Hematopoietic multipotent progenitor cell treated with erythropoietin and hydrocortisone succinate and interleukin-3 and kit ligand, for 15 days (in vitro differentiated cells): ENCODE measurements at regions not wholly inside any gene's neighbourhood (a gene's known extent, or its start where the extent isn't known, plus 50 kb on each side); places are given as distances from the start of the nearest gene placed in this dataset.
"Not testable (repeated sequence)": the region's sequence is repeated elsewhere in the genome, so short reads cannot be mapped to it uniquely, and the experiment has no call there.

Experiments used
- DNase-seq: peaks from one replicate; pipeline ENCODE4 v3.0.0-alpha.2; 2015; ENCODE audit warnings: low spot score

DNA sequence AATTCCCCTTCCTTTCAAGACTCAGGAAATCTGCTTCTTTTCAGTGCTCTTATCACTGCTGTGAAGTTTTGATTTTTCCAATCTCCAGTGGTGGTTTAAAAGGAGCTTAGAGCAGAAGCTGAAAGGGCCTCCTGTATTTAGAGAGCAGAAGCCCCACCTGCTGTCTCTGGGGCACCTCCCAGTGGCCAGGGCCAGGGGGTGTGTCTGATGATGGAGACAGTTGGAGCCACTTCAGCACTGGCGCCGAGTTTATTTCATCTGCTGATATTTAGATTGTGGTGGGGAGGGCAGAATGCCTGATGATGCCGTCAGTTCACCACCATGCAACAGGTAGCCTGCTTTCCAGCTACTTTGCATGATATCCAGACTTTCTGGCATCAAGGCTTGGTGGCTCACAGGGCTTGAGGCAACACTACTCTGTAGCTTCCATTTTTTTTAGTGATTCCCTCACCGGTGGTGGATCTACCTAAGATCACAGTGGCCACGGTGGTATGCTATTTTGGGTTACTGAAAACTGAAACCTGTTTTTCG lies 371.9 kb downstream of the KCNRG start:
- DNase-seq: no peak

DNA sequence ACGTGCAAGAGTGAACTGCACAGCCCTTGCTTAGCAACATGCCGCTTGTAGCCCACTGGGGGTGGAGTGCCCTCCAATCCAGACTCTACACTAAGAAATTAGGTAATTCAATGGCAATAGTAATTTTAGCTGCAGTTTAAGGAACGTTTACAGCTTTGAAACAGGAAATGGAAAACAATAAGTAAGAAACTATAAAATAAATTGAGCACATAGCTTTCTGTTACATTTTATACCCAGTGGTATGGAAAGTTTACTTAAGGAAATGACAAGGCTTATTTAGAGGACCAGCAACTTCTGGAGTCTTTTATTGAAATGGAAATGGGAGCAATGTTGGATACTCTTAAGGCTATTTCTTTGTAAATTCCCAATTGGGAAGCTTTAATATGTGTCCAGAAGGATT lies 373.2 kb downstream of the KCNRG start:
- no peak for DNase-seq

DNA sequence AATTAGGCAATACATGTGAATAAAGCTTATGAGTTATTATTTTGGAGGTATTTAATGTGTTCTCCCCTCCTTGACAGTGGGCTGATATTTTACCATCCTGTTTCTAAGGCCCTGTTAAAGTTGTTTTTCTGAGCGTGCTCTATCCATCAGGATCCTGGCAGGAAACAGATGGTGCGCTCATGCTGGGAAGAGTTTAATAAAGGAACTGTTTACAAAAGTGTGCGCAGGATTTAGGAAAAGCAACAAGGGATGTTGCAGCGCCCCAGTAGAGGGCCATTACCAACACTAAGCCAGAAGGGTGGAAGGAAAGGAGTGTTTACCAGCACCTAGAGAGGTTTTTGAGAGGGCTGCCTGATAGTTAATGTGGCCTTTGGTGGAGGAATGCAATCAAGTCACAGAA lies 374.5 kb downstream of the KCNRG start:
- no peak for DNase-seq

DNA sequence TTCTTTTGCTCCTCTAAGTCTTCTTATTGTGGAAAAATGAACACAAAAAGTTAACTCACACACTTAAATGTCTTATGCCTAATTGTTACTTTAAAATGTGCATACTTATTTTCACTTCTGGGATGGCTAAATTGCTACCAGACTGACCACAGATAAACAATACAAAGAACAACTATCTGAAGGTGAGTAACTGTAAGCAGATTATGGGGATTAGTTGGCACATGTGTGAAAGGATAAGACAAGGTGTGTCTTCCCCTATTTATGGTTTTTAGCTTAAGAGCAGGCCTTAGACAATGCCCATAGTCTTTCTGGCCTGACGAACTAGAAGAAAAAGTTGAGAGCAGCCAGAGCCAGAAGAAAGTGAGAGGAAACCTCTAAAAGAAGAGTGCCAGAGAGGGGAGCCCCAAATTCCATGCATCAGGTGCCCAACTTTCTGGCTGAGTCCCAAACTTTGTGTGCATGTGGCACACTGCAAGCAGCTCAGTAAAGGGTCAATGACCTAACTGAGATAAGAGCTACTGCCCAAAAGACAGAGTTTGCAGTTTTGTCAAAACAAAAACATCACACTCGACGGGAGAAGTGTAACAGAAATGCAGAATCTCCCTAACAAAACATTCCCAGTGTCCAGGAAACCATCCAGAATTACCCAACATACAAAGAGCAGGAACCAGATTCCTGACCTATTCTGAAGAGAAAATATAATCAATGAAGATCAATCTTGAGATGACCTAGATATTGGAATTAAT lies 375.4 kb downstream of the KCNRG start:
- DNase-seq: no peak

DNA sequence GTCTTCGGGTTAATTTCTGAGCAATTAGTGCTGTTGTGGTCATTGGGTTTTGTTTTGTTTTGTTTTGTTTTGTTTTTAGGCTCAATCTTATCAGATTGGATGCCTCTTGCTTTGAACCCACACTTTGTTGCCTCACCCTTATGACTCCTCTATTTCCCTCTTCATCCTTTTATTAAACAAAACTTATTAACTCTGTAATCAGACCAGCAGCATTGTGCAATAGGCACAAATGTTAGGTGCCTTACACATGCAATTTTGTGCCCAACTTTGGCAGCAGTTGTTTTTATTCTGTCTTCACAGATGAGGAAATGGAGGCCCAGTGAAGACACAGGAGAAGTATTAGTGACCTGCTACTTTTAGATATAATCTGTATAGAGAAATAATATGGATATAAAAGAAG lies 377.7 kb downstream of the KCNRG start:
- DNase-seq: no peak

DNA sequence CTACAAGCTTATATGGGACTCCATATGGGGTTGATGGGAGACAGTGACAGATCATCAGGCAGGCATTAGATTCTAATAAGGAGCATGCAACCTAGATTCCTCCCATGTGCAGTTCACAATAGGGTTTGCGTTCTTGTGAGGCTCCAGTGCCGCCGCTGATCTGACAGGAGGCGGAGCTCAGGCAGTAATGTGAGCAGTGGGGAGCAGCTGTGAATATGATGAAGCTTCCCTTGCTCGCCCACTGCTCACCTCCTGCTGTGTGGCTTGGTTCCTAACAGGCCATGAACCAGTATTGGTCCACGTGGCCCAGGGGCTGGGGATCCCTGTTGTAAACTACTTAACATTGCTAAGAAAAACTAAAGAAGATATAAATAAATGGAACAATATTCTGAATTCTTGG lies 378.4 kb downstream of the KCNRG start:
- DNase-seq: no peak

DNA sequence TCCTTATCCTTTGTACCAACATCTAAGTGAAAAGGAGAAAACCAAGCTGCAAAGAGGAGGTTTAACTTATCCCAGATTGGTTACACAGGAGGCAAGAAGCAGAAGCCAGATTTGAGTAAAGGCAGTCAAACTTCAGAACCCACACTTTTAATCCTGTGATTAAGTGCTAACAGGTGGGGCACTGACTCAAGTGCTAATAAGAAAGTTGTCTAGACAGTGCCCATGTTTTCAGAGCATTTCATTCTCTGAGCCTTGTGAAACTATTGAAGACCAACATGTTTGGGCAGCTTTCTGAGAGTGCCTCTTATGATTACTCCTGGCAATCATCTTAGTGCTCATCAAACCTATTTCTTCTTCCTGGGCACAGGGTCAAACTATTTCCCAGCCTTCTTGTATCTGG lies 380.8 kb downstream of the KCNRG start:
- DNase-seq: no peak

DNA sequence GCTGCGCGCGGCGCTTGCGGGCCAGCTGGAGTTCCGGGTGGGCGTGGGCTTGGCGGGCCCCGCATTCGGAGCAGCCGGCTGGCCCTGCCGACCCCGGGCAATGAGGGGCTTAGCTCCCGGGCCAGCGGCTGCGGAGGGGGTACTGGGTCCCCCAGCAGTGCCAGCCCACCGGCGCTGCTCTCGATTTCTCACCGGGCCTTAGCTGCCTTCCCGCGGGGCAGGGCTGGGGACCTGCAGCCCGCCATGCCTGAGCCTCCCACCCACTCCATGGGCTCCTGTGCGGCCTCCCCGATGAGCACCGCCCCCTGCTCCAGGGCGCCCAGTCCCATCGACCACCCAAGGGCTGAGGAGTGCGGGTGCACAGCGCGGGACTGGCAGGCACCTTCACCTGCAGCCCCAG lies 381.4 kb downstream of the KCNRG start:
- not testable (repeated sequence) for DNase-seq

DNA sequence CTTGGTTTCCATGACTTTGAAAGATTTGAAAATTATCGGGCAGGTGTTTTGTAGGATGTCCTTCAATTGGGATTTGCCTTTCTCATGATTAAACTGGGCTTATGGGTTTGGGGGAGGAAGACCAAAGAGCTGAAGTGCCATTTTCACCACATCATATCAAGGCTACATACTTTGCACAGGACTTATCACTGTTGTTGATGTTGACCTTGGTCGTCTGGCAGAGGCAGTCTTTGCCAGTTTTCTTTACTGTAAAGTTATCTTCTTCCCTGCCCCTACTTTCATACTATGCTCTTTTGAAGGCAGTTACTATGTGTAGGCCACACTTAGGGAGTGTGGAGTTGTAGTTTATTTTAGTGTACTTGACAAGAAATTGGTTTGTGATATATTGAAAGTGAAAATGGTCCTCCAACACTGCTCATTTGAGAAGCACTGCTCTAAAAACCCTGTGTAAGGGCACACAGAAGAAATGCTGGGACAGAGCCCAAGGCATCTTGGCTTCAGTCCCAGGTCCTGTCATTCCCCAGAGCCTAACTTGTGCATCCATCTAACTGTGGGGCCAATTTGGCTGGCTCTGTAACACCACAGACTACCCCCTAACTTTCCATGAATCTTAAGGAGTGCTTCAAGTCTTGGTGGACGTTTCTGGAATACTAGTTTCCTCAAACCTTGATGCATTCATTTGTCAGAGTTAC lies 384.9 kb downstream of the KCNRG start:
- no peak for DNase-seq

DNA sequence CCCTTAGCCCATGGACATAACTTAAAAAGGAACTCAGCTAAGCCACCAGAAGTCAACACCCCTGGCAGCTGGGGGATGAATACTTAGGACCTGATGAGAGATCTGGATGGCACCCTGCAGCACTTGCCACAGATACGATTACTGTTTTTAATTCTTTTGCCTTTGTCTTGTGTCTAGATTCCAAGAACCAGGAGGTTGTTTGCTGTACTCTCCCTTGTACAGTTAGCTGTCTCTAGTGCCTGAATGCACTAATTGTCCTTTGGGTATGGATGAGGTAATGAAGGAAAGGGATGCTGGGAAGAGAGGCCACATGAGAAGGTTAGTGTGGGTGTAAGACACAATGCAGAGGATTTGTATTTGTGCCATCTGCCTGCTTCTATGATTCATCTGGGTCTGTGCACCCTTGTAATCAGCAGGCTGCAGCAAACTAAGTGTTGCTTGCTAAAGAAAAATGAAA lies 385.8 kb downstream of the KCNRG start:
- no peak for DNase-seq

DNA sequence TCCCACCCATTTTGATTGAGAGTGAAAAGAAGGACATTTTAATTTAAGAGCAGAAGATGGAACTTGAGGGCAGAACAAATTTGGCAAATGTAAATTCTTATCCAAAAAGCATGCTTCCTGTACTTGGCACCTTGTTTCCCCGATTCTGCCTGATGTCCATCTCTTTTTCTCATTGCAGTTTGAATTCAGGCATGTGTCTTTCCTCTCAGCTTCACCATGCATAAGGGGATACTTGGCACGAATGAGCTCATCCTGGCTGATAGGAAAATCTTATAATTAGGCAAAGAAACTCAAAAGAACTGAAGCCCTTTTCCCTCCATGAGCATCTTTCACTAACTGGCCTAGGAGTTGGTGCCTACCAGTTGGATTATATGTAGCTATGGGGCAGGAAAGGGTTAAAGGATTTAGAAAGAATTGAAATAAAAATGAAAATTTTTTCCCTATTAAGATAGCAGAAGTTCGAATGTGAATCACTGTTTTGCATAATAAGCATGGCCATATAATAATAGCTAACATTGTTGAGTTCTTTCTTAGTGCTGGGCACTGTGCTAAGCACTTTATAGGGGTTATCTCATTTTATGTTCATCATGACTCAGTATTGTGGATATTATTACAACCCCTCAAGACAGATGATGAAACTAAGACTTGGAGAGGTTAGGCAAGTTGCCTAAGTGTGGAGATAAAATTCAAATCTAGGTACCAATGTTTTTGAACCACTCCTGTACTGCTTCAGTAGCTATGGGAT lies 386.6 kb downstream of the KCNRG start:
- no peak for DNase-seq

DNA sequence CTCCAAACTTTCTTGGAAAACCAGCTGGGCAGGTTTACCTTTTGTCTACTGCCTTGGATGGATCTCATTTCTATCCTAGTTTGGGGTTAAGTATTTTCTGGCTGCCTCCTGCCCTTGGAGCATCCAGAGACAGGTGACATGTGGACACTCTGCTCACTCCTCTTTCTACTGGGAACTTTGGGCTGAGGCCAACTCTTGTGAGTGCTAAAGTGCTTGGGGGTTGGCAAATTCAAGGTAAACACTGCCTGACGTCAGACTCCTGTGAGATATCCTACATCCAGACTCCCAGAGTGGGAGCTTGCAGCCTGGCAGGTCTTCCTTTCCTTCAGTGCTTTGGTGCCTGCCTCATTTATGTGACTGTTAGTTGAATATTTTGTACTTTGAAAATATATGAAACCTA lies 388.1 kb downstream of the KCNRG start:
- DNase-seq: no peak

DNA sequence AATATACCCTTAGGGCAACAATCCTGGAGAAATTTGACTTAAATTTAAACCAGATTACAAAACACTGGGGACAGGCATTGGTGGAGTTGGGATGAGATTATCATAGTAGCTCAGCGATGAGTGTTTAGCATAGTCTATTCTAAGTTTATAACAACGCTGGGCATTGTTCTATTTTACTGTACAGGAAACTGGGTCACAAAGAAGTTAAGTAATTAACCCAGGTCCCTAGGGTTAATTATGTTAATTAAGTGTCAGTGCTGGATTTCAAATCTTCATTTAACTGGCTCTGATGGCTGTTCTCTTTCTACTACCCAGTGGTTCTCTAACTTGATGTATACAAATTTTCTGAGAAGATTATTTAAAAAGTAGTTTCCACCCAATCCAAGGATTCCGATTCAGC lies 388.9 kb downstream of the KCNRG start:
- DNase-seq: no peak

DNA sequence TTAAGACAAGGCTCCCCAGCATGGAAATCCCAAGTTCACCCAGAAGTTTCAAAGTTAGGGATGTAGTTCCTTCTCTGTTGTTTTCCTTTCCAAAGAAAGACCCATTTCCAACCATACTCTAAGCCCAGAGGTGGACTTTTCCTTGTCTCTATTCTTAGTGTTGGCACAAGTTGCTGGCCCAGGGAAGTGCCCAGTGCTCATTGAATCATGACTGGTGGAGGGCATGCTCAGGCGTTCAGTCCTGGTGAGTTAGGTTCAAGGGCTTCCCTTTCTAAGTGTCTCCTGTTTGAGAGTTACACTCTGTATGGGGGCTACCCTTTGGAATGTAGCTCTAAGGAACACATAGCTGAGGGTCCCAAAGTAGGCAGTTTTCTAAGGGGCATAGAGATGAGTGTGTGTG lies 389.5 kb downstream of the KCNRG start:
- no peak for DNase-seq

DNA sequence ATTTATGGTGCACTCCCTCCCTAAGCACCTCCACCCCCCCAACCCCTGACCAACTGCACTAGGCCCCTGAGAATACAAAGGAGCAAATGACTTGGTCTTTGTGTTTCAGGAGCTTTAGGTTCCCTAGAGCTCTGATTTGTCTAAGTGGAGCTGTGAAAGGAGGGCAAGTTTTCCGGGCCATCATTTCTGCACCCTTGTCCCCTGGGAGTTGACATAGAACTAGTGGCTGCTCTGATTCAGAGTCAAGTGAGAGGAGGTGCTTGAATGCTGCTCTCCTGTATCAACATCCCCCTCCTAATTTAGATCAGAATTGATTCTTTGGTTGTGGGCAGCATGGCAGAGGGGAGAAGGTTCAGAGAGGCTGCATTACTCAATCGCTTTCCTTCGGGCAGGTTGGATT lies 391.6 kb downstream of the KCNRG start:
- no peak for DNase-seq

DNA sequence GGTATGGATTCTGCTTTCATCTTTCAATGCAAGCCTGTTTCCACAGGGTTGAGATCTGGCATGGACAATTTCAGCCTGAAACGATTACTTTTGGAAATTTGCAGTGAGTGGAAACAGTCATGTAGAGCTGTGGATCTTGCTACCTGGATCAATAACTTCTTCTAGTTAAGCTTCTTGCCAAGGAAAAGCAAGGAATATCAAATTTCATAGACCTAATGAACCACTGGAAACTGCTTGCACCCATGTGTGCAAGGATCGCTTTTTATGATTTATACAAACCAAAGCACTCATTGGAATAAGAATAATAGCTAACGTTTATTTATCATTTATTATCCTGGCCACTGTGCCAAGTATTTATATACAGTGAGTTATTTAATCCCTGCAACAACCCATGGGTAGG lies 392.8 kb downstream of the KCNRG start:
- DNase-seq: no peak

DNA sequence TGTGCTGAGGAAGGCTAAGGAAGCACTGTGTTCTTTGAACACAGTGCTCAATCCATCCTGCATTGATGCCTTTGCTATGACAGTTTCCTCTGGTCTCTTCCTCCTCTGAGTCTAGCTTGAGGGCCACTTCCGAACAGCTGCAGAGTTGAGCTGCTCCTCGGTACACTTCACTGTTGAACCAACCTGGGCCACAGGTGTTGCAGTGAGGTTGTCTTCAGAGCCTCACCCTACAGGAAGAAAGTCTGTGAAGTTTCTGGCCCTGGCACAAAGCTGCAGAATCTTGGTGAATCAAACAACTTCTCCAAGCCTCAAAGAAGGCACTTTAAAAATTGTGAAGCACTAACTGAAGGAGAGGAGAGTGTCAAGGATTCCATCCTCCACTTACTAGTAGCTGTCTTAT lies 394.0 kb downstream of the KCNRG start:
- no peak for DNase-seq

DNA sequence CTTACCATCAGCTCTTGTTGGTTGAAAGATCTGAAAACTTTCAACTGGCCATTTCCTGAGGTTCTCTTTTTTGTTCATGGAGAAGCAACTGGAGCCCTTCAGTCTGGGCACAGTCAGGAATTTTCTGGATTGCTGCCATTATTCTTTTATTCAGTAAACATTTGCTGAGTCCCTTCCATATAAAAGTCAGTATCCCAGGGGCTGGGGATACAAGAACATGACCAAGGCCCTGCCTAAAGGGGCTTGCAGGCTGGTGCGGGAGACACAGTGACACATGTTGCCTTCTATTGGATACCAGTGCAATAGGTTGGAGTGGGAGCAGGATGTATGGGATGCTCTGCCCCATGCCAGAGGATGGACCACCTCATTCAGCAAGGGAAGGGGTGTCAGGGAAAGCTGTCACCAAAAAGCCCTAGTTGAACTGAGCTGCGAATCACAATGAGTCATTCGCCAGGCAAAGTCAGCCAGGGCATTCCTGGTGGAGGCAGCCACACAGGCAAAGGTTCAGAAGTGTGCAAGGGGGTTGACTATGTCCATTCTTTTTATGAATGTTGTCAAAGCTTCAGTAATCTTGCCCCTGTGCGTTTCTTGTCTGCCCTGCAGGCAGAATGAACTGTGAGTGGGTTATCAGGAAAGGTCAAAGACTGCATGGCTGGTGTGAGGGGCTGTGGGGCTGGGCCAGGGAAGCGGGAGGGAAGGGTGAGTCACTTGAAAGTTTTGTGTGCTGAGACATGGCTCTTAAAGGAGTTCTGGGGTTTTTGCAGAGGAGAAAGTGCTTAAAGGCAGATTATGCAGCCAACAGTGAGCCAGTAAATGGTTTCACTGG lies 395.9 kb downstream of the KCNRG start:
- DNase-seq: no peak

DNA sequence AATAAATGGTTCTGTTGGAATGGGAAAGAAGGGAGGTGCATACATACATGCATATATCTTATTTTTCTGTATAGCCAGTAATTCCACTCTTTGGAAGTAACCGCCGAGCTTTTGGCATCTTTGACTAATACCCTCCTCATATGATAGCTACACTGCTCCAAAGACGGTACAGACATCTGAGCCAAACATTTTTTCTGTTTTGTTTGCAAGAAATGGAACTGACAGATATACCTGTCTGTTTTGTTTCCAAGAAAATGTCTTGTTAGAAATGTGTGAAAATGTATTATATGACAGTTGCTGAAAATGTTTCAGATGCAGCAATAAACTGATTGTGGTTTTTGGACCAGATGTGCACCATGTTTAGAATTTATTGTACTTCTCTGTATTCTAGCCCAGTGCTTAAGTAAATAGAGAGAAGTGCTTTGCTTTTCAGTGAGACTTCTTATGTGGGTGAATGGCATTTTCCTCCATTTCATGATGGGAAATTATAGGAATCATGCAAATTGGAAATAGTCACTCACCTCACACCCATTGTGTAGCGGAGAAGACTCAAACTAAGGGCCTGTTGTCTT lies 396.9 kb downstream of the KCNRG start:
- no peak for DNase-seq

DNA sequence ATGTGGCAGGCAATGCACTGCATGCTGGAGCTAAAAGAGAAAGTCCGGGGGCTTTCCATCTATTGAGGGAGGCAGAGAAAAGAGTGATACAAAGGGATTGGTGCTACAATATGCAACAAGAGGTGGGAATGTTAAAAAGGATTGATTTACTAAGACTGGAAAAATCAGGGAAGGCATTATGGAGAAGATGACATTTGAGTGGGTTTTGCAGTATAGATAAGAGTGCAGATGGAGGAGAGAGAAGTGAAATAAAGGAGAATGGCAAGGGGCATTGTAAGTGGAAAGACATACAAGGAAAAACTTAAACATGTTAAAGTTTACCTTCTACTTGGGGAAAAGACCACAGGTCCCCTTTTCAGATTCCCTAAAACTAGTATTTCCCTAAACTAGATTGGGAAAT lies 399.4 kb downstream of the KCNRG start:
- no peak for DNase-seq

DNA sequence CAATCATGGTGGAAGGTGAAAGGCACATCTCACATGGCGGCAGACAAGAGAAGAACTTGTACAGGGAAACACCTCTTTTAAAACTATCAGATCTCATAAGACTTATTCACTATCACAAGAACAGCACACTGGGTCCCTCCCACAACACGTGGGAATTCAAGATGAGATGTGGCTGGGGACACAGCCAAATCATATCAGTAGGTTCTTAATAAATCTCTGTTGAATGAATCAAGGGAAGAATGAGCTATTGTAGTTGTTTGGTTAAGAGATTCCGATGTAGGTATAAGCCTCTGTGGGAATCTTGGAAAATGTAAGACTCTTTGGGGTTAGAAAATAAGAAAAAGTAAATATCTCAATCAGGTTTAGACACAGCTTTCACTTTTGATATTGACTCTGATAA lies 400.2 kb downstream of the KCNRG start:
- DNase-seq: no peak

DNA sequence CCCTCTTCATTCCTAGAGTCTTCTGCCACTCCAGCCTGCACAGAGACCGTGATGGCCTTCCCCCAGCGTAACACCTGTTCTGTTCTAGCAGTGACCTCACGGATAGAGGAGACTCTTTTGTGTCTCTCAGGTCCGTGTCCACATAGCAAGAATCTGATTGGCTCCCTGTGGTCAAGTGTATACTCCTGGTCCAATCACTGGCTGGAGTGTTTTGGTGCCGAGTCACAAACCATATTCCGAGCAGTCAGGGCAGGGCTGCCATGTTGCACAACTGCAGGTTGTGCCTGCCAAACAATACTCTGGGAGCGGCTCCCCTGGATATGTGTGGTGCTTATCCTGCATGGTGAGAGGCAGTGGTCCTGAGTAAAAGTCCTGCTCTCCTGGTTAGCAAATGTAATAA lies 402.4 kb downstream of the KCNRG start:
- no peak for DNase-seq
